ENCODE measurements at regions not wholly inside any gene's neighbourhood (a gene's known extent, or its start where the extent isn't known, plus 50 kb on each side); places are given as distances from the start of the nearest gene placed in this dataset.

DNA sequence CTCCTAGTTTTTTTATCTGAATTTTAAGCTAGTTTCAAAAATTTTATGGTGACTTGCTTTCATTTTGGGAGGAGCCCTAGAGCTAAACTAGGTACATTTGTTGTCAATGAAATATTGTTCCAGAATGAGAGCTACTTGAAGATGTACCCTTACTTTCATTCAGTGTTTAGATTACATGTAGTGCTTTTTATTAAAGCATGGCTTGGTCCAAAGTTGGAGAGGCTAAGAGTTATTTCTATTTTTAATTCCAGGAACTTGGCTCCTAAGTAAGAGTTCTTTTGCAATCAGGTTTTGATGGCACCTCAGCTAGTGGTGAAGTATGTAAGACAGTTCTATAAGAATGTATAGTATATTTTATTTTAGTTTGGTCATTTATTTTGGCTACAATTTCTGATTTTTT is 165.5 kb downstream of the PRR32 start:
- TF ChIP-seq ZNF501 (tag by site-specific recombination; IDR thresholded peaks at IDR 0.05): no peak
- TF ChIP-seq, protein P1, sequence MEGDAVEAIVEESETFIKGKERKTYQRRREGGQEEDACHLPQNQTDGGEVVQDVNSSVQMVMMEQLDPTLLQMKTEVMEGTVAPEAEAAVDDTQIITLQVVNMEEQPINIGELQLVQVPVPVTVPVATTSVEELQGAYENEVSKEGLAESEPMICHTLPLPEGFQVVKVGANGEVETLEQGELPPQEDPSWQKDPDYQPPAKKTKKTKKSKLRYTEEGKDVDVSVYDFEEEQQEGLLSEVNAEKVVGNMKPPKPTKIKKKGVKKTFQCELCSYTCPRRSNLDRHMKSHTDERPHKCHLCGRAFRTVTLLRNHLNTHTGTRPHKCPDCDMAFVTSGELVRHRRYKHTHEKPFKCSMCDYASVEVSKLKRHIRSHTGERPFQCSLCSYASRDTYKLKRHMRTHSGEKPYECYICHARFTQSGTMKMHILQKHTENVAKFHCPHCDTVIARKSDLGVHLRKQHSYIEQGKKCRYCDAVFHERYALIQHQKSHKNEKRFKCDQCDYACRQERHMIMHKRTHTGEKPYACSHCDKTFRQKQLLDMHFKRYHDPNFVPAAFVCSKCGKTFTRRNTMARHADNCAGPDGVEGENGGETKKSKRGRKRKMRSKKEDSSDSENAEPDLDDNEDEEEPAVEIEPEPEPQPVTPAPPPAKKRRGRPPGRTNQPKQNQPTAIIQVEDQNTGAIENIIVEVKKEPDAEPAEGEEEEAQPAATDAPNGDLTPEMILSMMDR (tag by site-specific recombination; IDR thresholded peaks at IDR 0.05): no peak
- TF ChIP-seq, protein P2, sequence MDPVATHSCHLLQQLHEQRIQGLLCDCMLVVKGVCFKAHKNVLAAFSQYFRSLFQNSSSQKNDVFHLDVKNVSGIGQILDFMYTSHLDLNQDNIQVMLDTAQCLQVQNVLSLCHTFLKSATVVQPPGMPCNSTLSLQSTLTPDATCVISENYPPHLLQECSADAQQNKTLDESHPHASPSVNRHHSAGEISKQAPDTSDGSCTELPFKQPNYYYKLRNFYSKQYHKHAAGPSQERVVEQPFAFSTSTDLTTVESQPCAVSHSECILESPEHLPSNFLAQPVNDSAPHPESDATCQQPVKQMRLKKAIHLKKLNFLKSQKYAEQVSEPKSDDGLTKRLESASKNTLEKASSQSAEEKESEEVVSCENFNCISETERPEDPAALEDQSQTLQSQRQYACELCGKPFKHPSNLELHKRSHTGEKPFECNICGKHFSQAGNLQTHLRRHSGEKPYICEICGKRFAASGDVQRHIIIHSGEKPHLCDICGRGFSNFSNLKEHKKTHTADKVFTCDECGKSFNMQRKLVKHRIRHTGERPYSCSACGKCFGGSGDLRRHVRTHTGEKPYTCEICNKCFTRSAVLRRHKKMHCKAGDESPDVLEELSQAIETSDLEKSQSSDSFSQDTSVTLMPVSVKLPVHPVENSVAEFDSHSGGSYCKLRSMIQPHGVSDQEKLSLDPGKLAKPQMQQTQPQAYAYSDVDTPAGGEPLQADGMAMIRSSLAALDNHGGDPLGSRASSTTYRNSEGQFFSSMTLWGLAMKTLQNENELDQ (tag by site-specific recombination; IDR thresholded peaks at IDR 0.05; ENCODE audit: low read depth): no peak

Data from HEK293 (cell line).